ENCODE measurements at regions not wholly inside any gene's neighbourhood (a gene's known extent, or its start where the extent isn't known, plus 50 kb on each side); places are given as distances from the start of the nearest gene placed in this dataset.

- Mint-ChIP-seq H3K4me1 (peaks cover 45% of the 10 kb centered on the region), H3K9me3 (no peaks in the 10 kb centered on the region), H3K4me3 (no peak overlapping the region), H3K36me3 (no peaks in the 10 kb centered on the region), H3K27ac (peak overlapping the region; percentile 70), H3K27me3 (ENCODE audit: low read depth) (no peaks in the 10 kb centered on the region)
- no peak for DNase-seq (ENCODE audit: low spot score in 2 of 2, unreplicated experiment in 2 of 2)
- TF ChIP-seq CTCF (IDR thresholded peaks at IDR 0.05; ENCODE audit: unreplicated experiment) = no peak
Measured at GRCh38 chr6:126944512-126944911, 174.0 kb upstream of the RSPO3 start.

- H3K27ac Mint-ChIP-seq = peak overlapping the region; percentile 41
- H3K27me3 Mint-ChIP-seq (ENCODE audit: low read depth) = no peaks in the 10 kb centered on the region
- no peaks in the 10 kb centered on the region for H3K36me3 Mint-ChIP-seq
- H3K9me3 Mint-ChIP-seq = no peaks in the 10 kb centered on the region
- no peak for TF ChIP-seq CTCF (IDR thresholded peaks at IDR 0.05; ENCODE audit: unreplicated experiment)
- no peak for DNase-seq (ENCODE audit: low spot score in 2 of 2, unreplicated experiment in 2 of 2)
- peaks cover 50% of the 10 kb centered on the region for H3K4me1 Mint-ChIP-seq
- no peak overlapping the region for H3K4me3 Mint-ChIP-seq
Measured at GRCh38 chr6:126945150-126945685, 173.3 kb upstream of the RSPO3 start.

- TF ChIP-seq CTCF (IDR thresholded peaks at IDR 0.05; ENCODE audit: unreplicated experiment) = no peak
- no peaks in the 10 kb centered on the region for H3K27me3 Mint-ChIP-seq (ENCODE audit: low read depth)
- no peak for DNase-seq (ENCODE audit: low spot score in 2 of 2, unreplicated experiment in 2 of 2)
- H3K36me3 Mint-ChIP-seq = no peaks in the 10 kb centered on the region
- H3K27ac Mint-ChIP-seq = no peak overlapping the region
- H3K9me3 Mint-ChIP-seq = no peaks in the 10 kb centered on the region
- H3K4me1 Mint-ChIP-seq = peaks cover 50% of the 10 kb centered on the region
- H3K4me3 Mint-ChIP-seq = no peak overlapping the region
Measured at GRCh38 chr6:126945812-126946360, 172.6 kb upstream of the RSPO3 start.

- no peaks in the 10 kb centered on the region for H3K27me3 Mint-ChIP-seq (ENCODE audit: low read depth)
- H3K27ac Mint-ChIP-seq = no peak overlapping the region
- DNase-seq (ENCODE audit: low spot score in 2 of 2, unreplicated experiment in 2 of 2) = no peak
- no peak overlapping the region for H3K4me3 Mint-ChIP-seq
- TF ChIP-seq CTCF (IDR thresholded peaks at IDR 0.05; ENCODE audit: unreplicated experiment) = no peak
- H3K4me1 Mint-ChIP-seq = peaks cover 50% of the 10 kb centered on the region
- no peaks in the 10 kb centered on the region for H3K9me3 Mint-ChIP-seq
- H3K36me3 Mint-ChIP-seq = no peaks in the 10 kb centered on the region
Measured at GRCh38 chr6:126947070-126947469, 171.4 kb upstream of the RSPO3 start.

- H3K27ac Mint-ChIP-seq = peak overlapping the region; percentile 14
- peaks cover 3% of the 10 kb centered on the region for H3K9me3 Mint-ChIP-seq
- peaks cover 3% of the 10 kb centered on the region for H3K36me3 Mint-ChIP-seq
- peaks cover 42% of the 10 kb centered on the region for H3K4me1 Mint-ChIP-seq
- no peak overlapping the region for H3K4me3 Mint-ChIP-seq
- no peak for TF ChIP-seq CTCF (IDR thresholded peaks at IDR 0.05; ENCODE audit: unreplicated experiment)
- DNase-seq (ENCODE audit: low spot score in 2 of 2, unreplicated experiment in 2 of 2) = no peak
- no peaks in the 10 kb centered on the region for H3K27me3 Mint-ChIP-seq (ENCODE audit: low read depth)
Measured at GRCh38 chr6:126949786-126950185, 168.7 kb upstream of the RSPO3 start.

All from mesothelial cell of epicardium (in vitro differentiated cells).